Peyer's patch (tissue), 4 donors: ENCODE measurements at regions not wholly inside any gene's neighbourhood (a gene's known extent, or its start where the extent isn't known, plus 50 kb on each side); places are given as distances from the start of the nearest gene placed in this dataset.

ENCODE experiments used
- DNase-seq, 3 donors: peaks; one replicate each; pipeline ENCODE4 v3.0.0-alpha.2; 2017 to 2019
- H3K27ac ChIP-seq, 4 donors: fragments of 200-600 bp; sonication (generic); one replicate each; pipeline ENCODE4 v1.5.1; 2016 to 2019
- H3K27me3 ChIP-seq, 2 donors: fragments of 200-600 bp; sonication (generic); one replicate each; pipeline ENCODE4 v1.5.1; 2019
- H3K36me3 ChIP-seq, 3 donors: fragments of 200-600 bp; sonication (generic); one replicate each; pipeline ENCODE4 v1.5.1; 2016 to 2019
- H3K4me1 ChIP-seq, 4 donors: fragments of 200-600 bp; sonication (generic); one replicate each; pipeline ENCODE4 v1.5.1; 2016 to 2019
- H3K4me3 ChIP-seq, 4 donors: fragments of 200-600 bp; sonication (generic); 1 replicate in 3 of 4; 2 replicates in 1 of 4; pipeline ENCODE4 v1.5.1; 2016 to 2019; ENCODE audit warnings: mild to moderate bottlenecking in 1 of 4
- H3K9me3 ChIP-seq, 4 donors: fragments of 200-600 bp; sonication (generic); one replicate each; pipeline ENCODE4 v1.5.1; 2016 to 2019; ENCODE audit warnings: mild to moderate bottlenecking in 1 of 4
- CTCF ChIP-seq, 6 experiments: fragments of 450-650 bp in 4 of 6; fragments of 200-600 bp in 2 of 6; sonication (generic) in 1 of 6; IDR thresholded peaks; one replicate each; pipeline ENCODE4 v1.5.1; 2017 to 2019; ENCODE audit warnings: antibody characterized with exemption in 6 of 6, mild to moderate bottlenecking in 3 of 6, moderate library complexity in 1 of 6
- POLR2A ChIP-seq, 2 donors: fragments of 450-650 bp; IDR thresholded peaks; one replicate each; pipeline ENCODE4 v1.5.1; 2017; ENCODE audit warnings: antibody characterized with exemption in 2 of 2, mild to moderate bottlenecking in 2 of 2, moderate library complexity in 2 of 2

GRCh38 chr2:103252781-103253180 is 490.9 kb downstream of the TMEM182 start:
- Histone ChIP-seq H3K36me3 (no peaks in the 10 kb centered on the region), H3K4me1 (no peaks in the 10 kb centered on the region), H3K27me3 (no peaks in the 10 kb centered on the region), H3K9me3 (no peaks in the 10 kb centered on the region), H3K4me3 (no peak overlapping the region), H3K27ac (no peak overlapping the region)
- TF ChIP-seq CTCF (IDR thresholded peaks at IDR 0.05): no peak
- no peak for TF ChIP-seq POLR2A (IDR thresholded peaks at IDR 0.05)
- DNase-seq: no peak

DNA sequence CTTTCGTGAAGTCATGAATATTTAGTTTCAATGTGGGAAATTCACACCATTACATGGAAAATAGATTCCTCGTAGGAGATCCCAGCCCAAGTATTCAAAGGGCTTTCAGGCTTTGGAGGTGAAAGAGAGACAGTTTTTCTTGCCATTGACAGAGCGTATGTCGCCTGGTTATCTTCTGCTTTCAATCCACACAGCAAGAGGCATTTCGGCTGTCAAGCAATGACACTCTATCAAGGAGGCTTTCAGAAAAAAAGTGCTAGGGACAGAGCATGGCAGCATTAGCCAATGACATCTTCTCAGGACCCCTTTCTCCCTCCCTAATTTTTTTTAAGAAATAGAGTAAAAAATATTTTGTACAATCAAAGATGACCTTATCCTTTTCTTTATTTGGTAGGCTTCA is 492.8 kb downstream of the TMEM182 start:
- TF ChIP-seq POLR2A (IDR thresholded peaks at IDR 0.05) (no peak), CTCF (IDR thresholded peaks at IDR 0.05) (no peak)
- Histone ChIP-seq H3K4me1 (no peaks in the 10 kb centered on the region), H3K4me3 (no peak overlapping the region), H3K27ac (no peak overlapping the region), H3K9me3 (no peaks in the 10 kb centered on the region), H3K27me3 (no peaks in the 10 kb centered on the region), H3K36me3 (no peaks in the 10 kb centered on the region)
- no peak for DNase-seq

GRCh38 chr2:103264058-103264768 is 502.4 kb downstream of the TMEM182 start:
- Histone ChIP-seq H3K4me3 (no peak overlapping the region), H3K27ac (no peak overlapping the region), H3K36me3 (no peaks in the 10 kb centered on the region), H3K4me1 (no peaks in the 10 kb centered on the region), H3K27me3 (no peaks in the 10 kb centered on the region), H3K9me3 (no peaks in the 10 kb centered on the region)
- no peak for DNase-seq
- TF ChIP-seq CTCF (IDR thresholded peaks at IDR 0.05) (no peak), POLR2A (IDR thresholded peaks at IDR 0.05) (no peak)

- no peaks in the 10 kb centered on the region for H3K9me3 ChIP-seq
- no peak overlapping the region for H3K4me3 ChIP-seq
- H3K27me3 ChIP-seq: no peaks in the 10 kb centered on the region
- H3K27ac ChIP-seq: no peak overlapping the region
- no peaks in the 10 kb centered on the region for H3K36me3 ChIP-seq
- no peak for DNase-seq
- TF ChIP-seq POLR2A (IDR thresholded peaks at IDR 0.05): no peak
- TF ChIP-seq CTCF (IDR thresholded peaks at IDR 0.05): no peak
- no peaks in the 10 kb centered on the region for H3K4me1 ChIP-seq
Measured at GRCh38 chr2:103265521-103265920, 503.7 kb downstream of the TMEM182 start.

DNA sequence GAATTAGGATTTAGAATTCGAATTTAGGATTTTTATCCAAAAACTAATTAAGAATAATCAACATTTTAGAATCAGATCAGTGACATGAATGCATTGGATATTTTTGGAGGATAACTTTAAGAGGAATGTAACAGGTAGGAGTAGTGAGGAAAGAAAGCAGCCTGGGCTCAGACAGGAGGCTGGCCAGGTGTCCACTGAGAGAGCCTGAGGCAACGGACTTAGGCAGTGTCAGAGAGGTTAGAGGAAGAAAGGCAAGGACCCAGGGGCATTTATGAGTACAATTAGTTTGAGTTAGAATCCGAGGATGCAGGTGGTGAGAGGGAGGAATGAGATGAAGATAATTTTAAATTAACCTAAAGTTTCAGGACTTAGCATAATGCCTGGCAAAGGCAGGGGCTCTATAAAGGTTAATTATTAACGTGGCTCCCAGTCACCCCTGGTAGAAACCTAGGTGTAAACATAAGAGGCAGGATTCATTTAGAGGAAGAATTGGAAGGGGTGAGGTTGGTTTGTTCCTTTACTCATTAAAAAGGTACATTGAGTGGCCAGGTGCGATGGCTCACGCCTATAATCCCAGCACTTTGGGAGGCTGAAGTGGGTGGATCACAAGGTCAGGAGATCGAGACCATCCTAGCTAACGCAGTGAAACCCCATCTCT is 507.1 kb downstream of the TMEM182 start:
- Histone ChIP-seq H3K27ac (no peak overlapping the region), H3K36me3 (no peaks in the 10 kb centered on the region), H3K4me3 (no peak overlapping the region), H3K4me1 (no peaks in the 10 kb centered on the region), H3K27me3 (no peaks in the 10 kb centered on the region), H3K9me3 (no peaks in the 10 kb centered on the region)
- TF ChIP-seq POLR2A (IDR thresholded peaks at IDR 0.05): no peak
- no peak for TF ChIP-seq CTCF (IDR thresholded peaks at IDR 0.05)
- no peak for DNase-seq
